Heart left ventricle (tissue), 16 donors: ENCODE measurements at regions not wholly inside any gene's neighbourhood (a gene's known extent, or its start where the extent isn't known, plus 50 kb on each side); places are given as distances from the start of the nearest gene placed in this dataset.

Experiments used
- ATAC-seq, 4 donors: fragments of 200-7000 bp; cut with Tn5 transposase; one replicate each; pipeline ENCODE4 v1.9.1; 2020 to 2022; ENCODE audit warnings: moderate library complexity in 4 of 4, mild to moderate bottlenecking in 3 of 4, moderate number of reproducible peaks in 1 of 4
- DNase-seq, 5 donors: peaks; one replicate each; pipeline ENCODE4 v3.0.0-alpha.2; 2020
- H3K27ac ChIP-seq, 12 donors: fragments of 200-600 bp; sonication (generic) in 4 of 12; one replicate each; pipeline versions ENCODE4 v1.5.0 to v1.8.0; 2016 to 2022; ENCODE audit warnings: mild to moderate bottlenecking in 2 of 12
- H3K27me3 ChIP-seq, 9 donors: fragments of 200-600 bp; sonication (generic) in 2 of 9; one replicate each; pipeline versions ENCODE4 v1.5.1 to v1.8.0; 2016 to 2022; ENCODE audit warnings: mild to moderate bottlenecking in 3 of 9
- H3K36me3 ChIP-seq, 9 donors: fragments of 200-600 bp; sonication (generic) in 2 of 9; one replicate each; pipeline versions ENCODE4 v1.5.0 to v1.8.0; 2018 to 2022; ENCODE audit warnings: mild to moderate bottlenecking in 2 of 9
- H3K4me1 ChIP-seq, 12 donors: fragments of 200-600 bp; sonication (generic) in 4 of 12; one replicate each; pipeline versions ENCODE4 v1.5.0 to v1.8.0; 2016 to 2022; ENCODE audit warnings: mild to moderate bottlenecking in 3 of 12
- H3K4me3 ChIP-seq, 12 donors: fragments of 200-600 bp; sonication (generic) in 4 of 12; one replicate each; pipeline versions ENCODE4 v1.5.0 to v1.8.0; 2017 to 2022; ENCODE audit warnings: mild to moderate bottlenecking in 9 of 12, moderate library complexity in 4 of 12
- H3K9me3 ChIP-seq, 12 donors: fragments of 200-600 bp; sonication (generic) in 4 of 12; one replicate each; pipeline versions ENCODE4 v1.5.0 to v1.8.0; 2016 to 2022; ENCODE audit warnings: mild to moderate bottlenecking in 1 of 12
- CTCF ChIP-seq, 12 donors: fragments of 200-600 bp; sonication (generic) in 4 of 12; IDR thresholded peaks; one replicate each; pipeline versions ENCODE4 v1.5.0 to v1.8.0; 2018 to 2022; ENCODE audit warnings: antibody characterized with exemption in 12 of 12, mild to moderate bottlenecking in 5 of 12
- POLR2A ChIP-seq, 2 donors: fragments of 450-650 bp; IDR thresholded peaks; one replicate each; pipeline ENCODE4 v1.6.1; 2017; ENCODE audit warnings: antibody characterized with exemption in 2 of 2, mild to moderate bottlenecking in 2 of 2, moderate library complexity in 2 of 2
- WGBS, 4 donors: extraction: QIAGEN DNeasy Blood & Tissue Kit in 2 of 4; methylation state at CpG; one replicate each; pipeline versions ENCODE4 v1.1.5 to v1.1.7; 2013 to 2018; 5-methylcytosine and 5-hydroxymethylcytosine counted together
- intact Hi-C, 10 donors: fragments of 100-400 bp; cut with DNase I; formaldehyde crosslinking; loops; one replicate each; pipeline versions ENCODE4 v1.11.1 to v1.14.2; 2022
- donor health status: ischemic (EF 13 %, LVEDD 7.1; RV severe dilation, severe dysfunction).
- donor health status: healthy with polysubstance abuse.
- donor health status: DM: no; HTN: yes; CAD: no.
- donor health status: DM: no; HTN: no; CAD: no.
- donor health status: ischemic (EF 25% LVEDD 6.9; RV normal size, moderate dysfunction).
- donor health status: ischemic (EF 25% LVEDD 5.7; RV mildly dilated, moderate dysfunction).
- donor health status: healthy.
- donor health status: DM: yes; HTN: yes; CAD: no.
- donor health status: ischemic (EF 35%, LVEDD 5.7; RV mildly dilated, moderate dysfunction).
- donor health status: nonischemic (EF 11% LVEDD 7.7; RV severe dilation, severe dysfunction).
- donor health status: DM: yes; HTN: yes; CAD: no.
- donor health status: PGD.
- donor health status: ischemic (EF 29% LVEDD 5.4; RV normal size, mild dysfunction).
- donor health status: nonischemic (EF 23%, LVEDD 6.1; RV moderate dilation, normal function).

- H3K4me3 ChIP-seq = no peak overlapping the region
- H3K4me1 ChIP-seq = no peaks in the 10 kb centered on the region
- DNase-seq (no peak), ATAC-seq (no peak)
- H3K36me3 ChIP-seq = no peaks in the 10 kb centered on the region
- H3K9me3 ChIP-seq = no peaks in the 10 kb centered on the region
- no peak overlapping the region for H3K27ac ChIP-seq
- intact Hi-C loops = no loop called here
- TF ChIP-seq POLR2A (IDR thresholded peaks at IDR 0.05) = no peak
- no peaks in the 10 kb centered on the region for H3K27me3 ChIP-seq
- 81 to 90% (median 84%) methylated on average over 8 of the region's 8 CpGs for WGBS, 4 donors
Measured at GRCh38 chr2:122218596-122218995, 463.1 kb downstream of the TSN start.

- no peak for TF ChIP-seq POLR2A (IDR thresholded peaks at IDR 0.05)
- no peak for TF ChIP-seq CTCF (IDR thresholded peaks at IDR 0.05)
- intact Hi-C loops = no loop called here
- H3K27me3 ChIP-seq = no peaks in the 10 kb centered on the region
- H3K4me1 ChIP-seq = no peaks in the 10 kb centered on the region
- DNase-seq (no peak), ATAC-seq (no peak)
- H3K36me3 ChIP-seq = no peaks in the 10 kb centered on the region
- H3K4me3 ChIP-seq = no peak overlapping the region
- 93 to 96% (median 96%) methylated on average over 9 of the region's 9 CpGs for WGBS, 4 donors
- no peak overlapping the region for H3K27ac ChIP-seq
- H3K9me3 ChIP-seq = no peaks in the 10 kb centered on the region
Measured at GRCh38 chr2:122219504-122219903, 464.1 kb downstream of the TSN start.

- no peaks in the 10 kb centered on the region for H3K27me3 ChIP-seq
- 93 to 97% (median 95%) methylated on average over 3 of the region's 3 CpGs for WGBS, 4 donors
- DNase-seq (no peak), ATAC-seq (no peak)
- no peak overlapping the region for H3K27ac ChIP-seq
- H3K4me3 ChIP-seq = no peak overlapping the region
- TF ChIP-seq CTCF (IDR thresholded peaks at IDR 0.05) (no peak), POLR2A (IDR thresholded peaks at IDR 0.05) (no peak)
- H3K4me1 ChIP-seq = no peaks in the 10 kb centered on the region
- no peaks in the 10 kb centered on the region for H3K36me3 ChIP-seq
- intact Hi-C loops = no loop called here
- no peaks in the 10 kb centered on the region for H3K9me3 ChIP-seq
Measured at GRCh38 chr2:122221665-122222064, 466.2 kb downstream of the TSN start.

- Histone ChIP-seq H3K4me3 (no peak overlapping the region), H3K4me1 (no peaks in the 10 kb centered on the region), H3K27me3 (peaks cover 0 to 5% (median 0%) of the 10 kb centered on the region in 9 donors), H3K9me3 (no peaks in the 10 kb centered on the region), H3K36me3 (no peaks in the 10 kb centered on the region), H3K27ac (no peak overlapping the region)
- no peak for DNase-seq
- TF ChIP-seq POLR2A (IDR thresholded peaks at IDR 0.05) (no peak), CTCF (IDR thresholded peaks at IDR 0.05) (no peak)
- intact Hi-C loops = no loop called here
- 58 to 80% (median 72%) methylated on average over 7 of the region's 7 CpGs for WGBS, 4 donors
- no peak for ATAC-seq
Measured at GRCh38 chr2:122231296-122231695, 475.8 kb downstream of the TSN start.

- DNase-seq (no peak), ATAC-seq (no peak)
- Histone ChIP-seq H3K4me1 (no peaks in the 10 kb centered on the region), H3K4me3 (no peak overlapping the region), H3K27ac (no peak overlapping the region), H3K36me3 (no peaks in the 10 kb centered on the region), H3K27me3 (peaks cover 0 to 5% (median 0%) of the 10 kb centered on the region in 9 donors), H3K9me3 (no peaks in the 10 kb centered on the region)
- TF ChIP-seq CTCF (IDR thresholded peaks at IDR 0.05) (no peak), POLR2A (IDR thresholded peaks at IDR 0.05) (no peak)
- 84 to 96% (median 94%) methylated on average over 1 of the region's 1 CpG for WGBS, 4 donors
- intact Hi-C loops = no loop called here
Measured at GRCh38 chr2:122233372-122233771, 477.9 kb downstream of the TSN start.
